NCI-H2227 treated with DMSO at 0.1 percent for 48 hours (cell line): ENCODE measurements at regions not wholly inside any gene's neighbourhood (a gene's known extent, or its start where the extent isn't known, plus 50 kb on each side); places are given as distances from the start of the nearest gene placed in this dataset.

Experiments used
- DNase-seq: peaks from one replicate; lab custom pipeline; 2025; lab: John Stamatoyannopoulos, UW

DNA sequence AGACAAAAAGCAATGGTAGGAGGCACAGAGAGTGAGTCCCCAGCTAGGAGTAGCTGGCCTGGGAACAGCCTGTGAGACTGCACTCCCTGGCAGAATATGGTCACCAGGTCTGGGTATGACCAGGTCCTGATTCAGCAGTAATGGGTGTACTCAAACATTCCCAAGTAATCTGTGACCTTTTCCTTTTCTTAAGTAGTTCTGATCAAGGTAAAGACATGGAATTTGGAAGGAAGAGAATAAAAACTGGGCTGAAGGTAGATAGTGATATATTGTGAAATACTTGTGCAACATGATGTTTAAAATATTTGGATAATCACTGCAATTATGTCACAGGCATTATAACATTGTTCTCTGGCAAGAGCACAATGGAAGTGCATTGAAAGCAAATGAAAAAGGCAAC lies 147.2 kb upstream of the DPYD start:
- no peak for DNase-seq

DNA sequence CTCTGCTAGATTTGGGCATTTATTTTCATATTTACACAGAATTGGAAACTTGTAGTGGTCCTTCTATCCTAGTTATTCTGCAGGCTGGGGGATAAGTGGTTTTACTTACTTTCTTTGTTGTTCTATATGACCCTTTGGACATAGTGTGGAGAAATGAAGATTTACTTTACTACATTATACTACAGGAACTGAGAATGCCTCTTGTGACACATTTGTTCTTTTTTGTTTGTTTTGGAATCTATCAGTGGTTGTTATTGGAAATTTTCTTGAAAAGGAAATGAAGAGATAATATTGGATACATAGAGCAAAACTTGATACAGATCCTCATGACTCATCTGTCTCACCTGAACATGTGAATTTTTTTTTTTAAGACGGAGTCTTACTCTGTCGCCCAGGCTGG lies 146.1 kb upstream of the DPYD start:
- DNase-seq, result no peak

DNA sequence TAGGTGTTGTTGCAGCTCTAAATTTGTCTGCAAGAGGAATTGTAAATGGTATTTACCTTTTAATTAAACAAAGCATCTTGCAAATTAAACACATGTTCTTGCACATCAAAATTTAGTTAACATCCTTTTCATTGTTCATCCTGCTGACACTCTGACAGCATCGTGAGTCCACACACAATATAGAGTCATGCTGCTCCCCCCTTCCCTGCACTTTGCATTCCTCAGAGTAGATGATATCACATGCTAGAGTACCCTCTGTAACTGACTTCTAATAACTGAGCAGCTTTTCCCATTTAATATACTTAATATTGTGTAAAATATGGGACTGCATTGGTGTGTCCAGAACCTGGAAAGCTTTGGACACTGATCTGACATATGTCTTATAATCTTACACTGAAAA lies 138.8 kb upstream of the DPYD start:
- DNase-seq, result no peak

DNA sequence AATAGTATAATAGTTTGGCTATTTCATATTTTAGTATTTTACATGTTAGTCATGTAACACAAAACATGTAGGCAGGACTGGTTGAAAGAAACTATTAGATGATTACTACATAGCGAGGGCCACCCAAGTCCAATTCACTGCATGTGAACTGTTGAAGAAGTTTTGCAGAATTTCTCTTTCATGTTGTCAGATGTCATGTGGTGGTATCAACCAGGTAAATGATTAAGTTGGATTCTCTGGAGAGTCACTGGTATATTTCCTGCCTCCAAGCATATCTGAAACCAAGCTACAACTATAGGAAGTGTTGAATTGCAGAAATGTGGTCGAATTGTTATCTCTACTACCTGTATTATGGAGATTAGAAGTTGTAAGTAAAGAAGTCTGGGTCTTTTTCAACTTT lies 137.8 kb upstream of the DPYD start:
- DNase-seq, result no peak

DNA sequence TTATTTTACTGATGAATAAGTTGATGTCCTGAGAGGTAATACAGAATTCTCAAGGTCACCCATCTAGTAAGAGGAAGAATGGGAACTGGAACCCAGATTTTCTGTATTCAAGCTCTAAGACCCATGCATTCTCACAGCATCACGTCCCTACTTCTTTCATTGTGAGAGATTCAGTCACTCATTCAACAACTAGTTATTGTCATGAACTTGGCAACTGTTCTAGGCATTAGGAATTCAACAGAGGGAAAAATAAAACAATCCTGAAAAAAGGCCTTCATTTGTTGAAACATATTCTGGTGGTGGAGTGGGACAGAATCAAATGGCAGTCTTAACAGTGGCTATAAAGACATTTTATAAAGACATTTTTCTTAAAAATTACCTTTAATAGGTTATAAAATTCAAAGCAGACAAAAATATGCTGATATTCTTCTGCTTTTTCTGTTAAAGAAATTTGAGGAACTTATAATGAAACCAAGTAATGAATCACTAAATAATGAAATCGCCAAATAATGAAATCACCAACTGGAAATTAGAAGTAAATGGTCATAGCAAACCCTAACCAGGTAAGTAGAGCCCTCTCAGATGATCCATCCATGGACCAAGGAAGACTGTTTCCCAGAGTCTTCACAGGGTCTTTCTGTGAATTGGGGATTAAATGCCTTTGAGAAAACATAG lies 136.5 kb upstream of the DPYD start:
- DNase-seq, result no peak

DNA sequence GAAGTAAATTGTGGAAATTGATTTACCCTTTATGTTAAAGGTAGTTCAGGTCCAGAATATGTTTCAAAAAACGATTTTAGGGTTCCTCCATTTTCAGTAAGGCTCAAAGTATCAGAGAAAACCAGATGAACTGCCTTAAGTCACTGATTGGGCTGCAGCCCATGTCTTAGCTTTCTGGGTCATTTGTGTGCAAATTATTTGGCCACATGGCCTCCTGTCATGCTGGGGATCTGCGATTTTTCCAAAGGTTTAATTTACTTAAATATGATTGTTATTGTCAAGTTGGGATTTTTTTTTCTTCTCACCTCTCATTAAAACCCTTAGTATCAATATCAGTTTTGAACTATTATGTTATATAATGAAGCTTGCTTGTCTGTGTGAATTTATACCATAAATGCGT lies 135.9 kb upstream of the DPYD start:
- peak; percentile 20 for DNase-seq

DNA sequence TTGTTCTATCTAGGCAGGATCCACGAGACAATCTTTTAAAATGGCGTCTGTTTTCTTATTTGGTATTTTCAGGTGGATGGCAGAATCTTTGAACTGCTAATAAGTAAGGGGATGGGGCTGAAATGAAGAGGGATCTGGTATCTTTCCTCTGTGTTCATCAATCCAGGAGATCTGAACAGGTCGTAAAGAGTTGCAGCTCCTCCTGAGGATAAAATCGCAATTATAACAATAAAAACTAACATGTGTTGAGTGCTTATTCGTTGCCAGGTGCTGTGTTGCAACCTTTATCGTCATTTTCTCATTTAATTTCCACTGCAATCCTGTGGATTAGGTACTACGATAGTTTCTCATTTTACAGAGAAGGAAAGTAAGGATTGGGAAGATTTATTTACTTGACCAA lies 134.6 kb upstream of the DPYD start:
- peak; percentile 45 for DNase-seq

DNA sequence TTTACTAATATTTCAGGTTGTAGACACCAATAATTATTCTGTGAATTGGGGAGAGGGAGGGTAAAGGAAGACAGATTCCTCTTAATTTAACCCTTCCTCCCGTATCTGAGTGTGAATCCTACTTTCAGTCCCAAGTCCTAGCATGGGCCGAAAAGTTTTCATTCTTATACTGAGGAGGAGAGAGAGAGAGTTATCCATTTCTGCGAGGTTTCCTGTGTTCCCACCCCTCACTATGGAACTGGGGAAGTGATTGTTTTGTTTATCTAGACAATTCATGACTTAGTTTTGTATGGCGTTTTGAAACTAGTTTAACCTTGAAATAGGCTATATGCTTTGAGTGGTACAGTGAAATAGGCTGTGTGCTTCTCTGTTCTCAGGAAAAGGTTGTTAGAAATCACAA lies 134.0 kb upstream of the DPYD start:
- DNase-seq, result no peak

DNA sequence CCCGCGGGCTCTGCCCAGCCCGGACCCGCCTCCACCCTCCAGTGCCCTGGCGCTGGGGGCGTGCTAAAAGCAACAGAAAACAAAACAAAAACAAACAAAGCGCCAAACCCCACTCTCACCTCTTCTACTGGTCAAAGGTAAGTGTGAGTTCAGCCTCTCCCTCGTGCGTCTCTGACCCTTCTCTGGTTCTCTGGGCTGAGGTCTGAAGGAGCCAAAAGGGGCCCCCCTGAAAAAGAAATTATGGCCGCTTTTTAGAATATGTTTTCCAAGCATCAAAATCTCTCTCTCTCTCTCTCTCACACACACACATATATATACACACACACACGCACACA lies 133.5 kb upstream of the DPYD start:
- no peak for DNase-seq

DNA sequence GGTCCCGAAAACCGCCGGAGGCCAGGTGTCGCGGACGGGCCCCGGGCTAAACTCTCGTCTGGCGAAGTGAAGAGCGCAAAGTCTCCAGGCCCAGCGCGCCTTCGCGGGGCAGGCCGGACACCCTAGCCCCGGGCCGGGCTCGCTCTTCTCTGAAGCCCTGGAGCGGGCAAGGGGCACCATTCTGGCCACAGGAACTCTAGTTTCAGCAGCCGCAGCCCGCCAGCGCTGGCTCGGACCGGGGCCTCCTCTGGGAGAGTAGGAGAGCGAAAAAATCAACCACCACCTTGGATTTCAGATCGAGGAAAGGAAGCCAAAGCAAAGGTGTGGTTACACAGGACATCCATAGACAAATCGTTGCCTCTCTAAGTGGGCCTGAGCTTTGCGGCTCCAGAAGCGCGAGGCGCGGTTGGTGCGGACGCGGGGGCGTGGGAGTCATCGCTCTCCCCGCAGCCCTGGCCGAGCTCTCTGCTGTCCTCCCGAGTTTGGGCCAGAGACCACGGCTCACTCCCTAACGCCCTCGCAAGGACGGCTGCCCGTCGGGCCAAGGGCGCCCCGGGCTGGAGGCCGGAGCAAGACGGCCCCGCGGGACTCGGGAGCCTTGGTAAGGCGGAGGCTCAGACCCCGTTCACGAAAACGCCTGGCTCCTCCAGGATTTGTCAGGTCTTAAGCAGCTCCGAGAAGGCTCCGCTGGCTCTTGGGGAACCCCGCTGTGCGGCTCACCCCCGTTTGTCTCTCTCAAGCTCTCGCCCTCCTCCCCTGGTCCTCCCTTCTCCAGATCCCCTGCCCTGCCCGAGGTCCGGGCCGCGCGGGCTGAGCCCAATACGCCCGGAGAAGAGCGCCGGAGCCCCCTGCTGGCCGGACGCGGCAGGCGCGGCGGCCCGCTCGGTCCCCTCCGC lies 132.9 kb upstream of the DPYD start:
- peak; percentile 88 for DNase-seq

DNA sequence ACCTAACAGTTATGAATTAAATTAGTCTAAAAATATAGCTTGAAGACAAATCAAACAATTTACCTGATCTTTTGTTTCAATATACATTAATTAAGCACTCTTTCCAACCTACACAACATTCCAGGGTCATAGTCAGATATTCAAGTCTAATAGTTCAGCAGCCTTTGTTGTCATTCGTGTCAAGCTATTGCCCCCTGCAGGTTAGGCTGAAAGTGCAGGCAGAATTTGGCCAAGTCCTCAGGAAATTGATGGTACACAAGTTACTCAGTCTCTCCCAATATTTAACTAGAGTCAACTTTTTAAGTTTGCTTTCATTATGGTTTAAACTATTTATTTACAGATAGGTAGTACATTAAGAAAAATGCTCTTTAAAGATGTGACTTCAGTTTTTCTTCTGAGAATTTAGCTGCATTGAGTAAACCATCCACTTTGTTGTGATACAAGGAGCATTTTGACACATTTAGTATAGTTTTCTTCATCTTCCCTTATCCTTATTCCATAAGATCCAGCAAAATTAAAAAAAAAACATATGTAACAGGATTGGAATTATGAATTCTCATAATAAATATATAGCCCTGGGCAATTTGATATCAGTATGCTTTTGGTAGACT lies 130.3 kb upstream of the DPYD start:
- peak; percentile 88 for DNase-seq

DNA sequence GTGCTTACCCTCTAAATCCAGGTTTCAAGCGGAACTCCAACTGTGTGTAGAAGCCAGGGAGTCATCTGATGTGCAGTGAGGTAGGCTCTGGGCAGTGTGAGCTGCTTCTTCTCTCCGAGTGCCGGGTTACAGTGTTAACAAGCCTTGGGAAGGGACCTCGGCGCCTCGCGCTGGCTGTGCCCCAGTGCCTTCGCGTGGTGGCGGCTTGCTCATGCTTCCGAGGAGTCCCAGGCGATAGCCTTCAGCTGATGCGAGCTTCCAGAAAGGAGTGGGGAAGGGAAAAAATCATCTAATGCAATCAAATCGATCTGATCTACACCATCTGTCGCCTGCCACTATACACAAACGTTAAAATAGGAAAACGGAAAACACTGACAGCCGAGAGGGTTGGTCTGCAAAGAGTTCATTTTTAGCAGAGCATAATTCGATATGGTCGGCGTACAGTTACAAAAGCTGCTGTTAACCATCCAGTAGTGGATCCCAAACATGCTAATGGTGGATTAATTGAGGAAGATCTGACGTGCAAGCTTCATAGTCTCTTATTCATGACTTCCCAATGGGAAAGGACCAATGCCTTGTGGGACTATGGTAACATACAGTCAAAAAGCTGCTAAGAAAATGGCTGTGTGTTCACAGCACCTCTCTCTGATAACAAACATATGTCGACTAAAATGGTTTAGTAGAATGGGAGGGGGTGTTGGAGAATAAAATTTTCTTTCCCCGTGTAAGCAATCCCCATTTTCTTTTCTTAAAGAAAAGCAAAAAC lies 128.7 kb upstream of the DPYD start:
- DNase-seq, result peak; percentile 91

DNA sequence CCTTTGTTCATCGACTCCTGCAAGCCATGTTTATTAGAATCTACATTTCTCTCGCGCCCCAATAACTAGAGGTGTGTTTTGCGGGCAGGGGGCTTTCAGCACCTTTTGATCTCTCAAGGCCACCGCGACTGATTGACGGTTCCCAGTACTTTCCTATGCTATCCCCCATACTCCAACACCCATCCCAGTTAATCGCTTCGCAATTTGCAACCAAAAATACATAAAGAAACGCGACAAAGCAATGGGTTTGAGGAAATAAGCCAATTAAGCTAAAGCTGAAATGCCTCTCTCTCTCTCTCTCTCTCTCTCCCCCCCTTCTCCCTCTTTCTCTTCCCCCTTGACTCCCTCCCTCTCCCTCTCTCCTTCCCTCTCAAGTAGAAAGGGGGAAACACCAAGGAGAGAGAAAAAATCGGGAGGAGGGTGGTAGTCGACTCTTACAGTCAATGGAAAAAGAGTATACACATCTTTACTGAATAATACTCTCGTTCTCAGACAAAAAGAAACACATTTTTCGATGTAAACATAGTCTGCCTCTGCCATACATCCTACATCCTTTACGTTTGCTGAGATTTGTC lies 128.0 kb upstream of the DPYD start:
- peak; percentile 91 for DNase-seq

DNA sequence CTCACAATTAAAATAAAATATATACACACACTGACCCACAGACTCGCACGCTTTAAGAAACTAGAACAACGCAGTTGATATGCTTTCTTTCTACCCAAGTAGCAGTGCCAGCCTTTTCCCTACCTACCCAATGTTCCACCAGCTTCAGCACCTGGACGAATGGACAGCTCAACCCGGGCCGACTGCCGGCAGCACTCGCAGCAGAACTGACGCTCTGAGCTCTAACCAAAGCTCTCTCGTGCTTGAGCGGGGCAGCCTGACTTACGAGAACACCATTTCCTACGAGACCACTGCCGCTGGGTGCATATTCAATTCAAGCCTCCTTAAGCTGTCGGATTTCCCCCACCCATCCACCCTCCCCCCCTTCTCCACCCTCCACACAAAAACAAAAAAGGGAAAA lies 127.4 kb upstream of the DPYD start:
- DNase-seq, result peak; percentile 76

DNA sequence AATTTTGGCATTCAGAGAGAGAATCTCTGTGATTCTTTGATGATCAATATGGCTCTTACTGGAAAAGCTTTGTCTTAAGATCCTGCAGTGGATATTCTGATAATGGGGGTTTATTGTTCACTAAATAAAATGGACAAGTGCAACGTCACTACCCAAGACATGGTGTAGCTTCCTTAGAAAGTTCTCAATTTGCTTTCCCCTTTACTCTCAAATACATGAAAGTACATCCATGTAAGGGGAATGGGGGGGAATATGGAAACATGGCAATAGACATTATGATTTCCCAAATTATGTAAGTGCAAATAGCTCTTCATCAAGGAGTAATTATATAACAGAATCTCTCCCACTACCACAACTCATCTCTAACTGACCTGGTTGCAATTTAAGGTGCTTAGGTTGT lies 126.3 kb upstream of the DPYD start:
- no peak for DNase-seq

DNA sequence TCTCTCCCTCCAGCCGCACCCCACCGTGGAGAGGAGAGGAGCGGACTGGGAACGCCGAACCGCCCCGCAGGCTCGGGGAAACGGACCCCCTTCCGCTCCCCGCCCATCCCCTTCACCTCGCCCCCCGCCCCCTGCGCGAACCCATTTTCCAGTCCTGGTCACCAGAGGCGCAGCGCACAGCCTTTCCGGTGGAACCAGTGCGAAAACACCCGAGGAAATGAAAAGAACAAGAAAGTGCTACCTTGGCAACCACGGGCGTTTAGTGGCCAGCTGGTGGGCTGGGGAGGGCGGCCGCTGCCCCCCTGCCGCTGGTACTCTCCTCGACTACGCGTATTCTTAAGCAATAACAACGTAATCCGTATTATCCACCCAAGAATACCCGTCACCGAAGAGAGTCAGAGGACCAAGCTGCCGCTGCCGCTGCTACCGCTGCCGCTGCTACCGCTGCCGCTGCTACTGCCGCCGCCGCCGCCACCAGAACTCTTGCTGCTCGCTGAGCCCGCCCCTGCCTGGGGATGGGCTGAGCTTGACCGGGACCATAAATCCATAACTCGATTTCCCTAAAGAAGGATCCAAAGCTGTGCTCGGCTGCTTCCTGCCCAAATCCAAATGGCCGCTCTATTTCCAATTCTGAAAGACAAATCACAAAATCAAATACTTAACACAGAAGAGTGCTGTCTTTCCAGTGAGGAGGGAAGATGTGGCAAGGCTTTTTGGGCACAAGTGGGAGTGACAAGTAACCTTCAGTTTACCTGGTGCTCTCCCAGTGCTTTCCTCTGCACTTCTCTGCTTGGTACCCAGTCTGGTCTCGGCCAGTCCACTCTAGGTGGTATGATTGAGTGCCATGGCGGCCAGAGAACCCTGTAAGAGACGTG lies 125.2 kb upstream of the DPYD start:
- peak; percentile 75 for DNase-seq

DNA sequence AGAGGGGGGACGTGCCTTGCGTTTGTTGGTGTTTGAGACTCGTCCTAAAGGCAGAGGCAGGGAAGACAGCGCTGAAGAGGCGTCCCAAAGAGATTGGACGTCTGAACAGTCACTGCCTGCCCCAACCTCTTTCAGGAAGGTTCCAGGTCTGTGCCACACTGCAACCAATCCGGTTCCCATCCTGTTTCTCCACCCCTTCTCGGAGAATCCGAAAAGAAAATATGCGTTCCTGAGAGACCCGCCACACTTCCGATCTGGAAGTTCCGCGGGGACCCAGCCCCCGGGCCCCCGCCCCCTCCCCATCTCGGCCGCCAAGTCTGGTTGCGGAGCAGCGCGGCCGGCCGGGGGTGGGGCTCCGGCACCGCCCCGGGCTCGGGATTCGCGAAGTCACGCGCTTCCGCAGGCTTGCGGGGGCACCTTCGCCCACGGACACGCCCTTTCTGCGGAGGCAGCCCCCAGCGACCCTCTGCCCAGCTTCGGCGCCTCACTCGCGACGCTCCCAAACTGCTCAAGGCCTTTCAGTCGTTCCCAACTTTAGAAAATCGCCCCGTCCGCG lies 124.5 kb upstream of the DPYD start:
- DNase-seq, result peak; percentile 75

DNA sequence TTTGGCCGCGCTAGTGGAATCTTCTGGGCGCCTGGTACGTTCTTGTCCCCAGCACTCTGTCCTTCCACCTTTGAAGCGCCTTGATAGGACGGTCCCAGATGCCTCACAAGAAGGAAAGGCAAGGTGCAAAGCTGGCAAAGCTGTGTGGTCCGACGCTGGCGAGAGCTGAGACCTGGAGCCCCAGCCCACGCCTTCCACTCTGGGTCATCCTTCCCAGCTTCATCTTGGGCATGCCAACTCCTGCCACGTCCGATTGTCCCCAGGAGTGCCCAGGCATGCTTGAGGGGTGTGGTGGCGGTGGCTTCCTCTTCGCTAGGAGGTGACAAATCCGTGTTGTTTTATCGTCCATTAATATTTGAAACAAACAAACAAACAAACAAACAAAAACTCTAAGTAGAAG lies 123.9 kb upstream of the DPYD start:
- DNase-seq, result peak; percentile 71

DNA sequence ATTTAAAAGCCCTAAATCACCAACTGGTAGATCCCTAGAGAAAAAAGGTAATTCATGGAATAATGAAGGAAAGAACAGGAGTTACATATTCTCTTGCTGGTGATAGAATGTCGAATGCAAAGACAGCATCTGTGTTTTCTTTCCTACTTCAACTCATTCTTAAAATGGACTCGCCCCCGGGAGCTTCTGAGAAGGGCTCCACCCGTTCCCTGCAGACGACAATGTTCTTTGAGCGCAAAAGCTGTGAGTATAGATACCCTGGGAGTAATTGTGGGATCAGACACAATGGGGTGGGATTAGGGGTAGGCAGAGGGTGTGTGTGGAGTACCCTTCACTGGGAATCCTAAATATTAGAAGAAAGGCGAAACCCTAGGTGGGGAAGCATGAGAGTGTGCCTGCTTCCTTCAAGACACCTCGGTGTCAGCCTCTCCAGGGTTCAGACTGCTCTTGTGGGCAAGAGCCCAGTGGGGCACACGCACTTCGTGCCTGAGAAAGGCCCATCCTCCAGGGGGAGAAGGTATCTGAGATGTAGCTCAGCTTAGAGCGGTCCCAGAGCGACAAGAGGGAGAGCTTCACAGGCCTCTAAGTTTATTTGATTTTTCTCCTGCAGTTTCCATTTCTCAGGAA lies 123.3 kb upstream of the DPYD start:
- DNase-seq, result peak; percentile 71

DNA sequence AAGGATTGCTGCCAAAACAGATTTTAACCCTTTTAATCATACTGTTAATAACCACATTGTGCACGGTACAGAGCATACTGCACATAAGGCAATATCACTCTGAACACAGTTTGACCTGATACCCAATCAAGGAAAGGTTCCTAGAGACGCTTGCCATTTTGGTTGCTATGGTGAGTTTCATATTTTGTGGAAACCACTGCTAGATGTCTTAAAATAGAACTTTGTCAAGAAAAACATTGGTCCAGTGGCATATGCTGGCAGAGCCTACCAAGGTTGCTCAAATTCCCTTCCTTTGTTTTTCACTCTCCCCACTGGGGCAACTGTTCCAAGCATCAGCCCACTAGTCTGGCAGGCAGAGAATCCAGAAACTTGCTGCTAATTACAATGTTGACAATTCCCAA lies 114.8 kb upstream of the DPYD start:
- DNase-seq, result peak; percentile 87
